Stimulated activated CD4-positive, alpha-beta T cell treated with anti-CD3 and anti-CD28 coated beads, Interleukin-2, amount 100 ng/mL, for 48 hours (primary cell): ENCODE measurements at regions not wholly inside any gene's neighbourhood (a gene's known extent, or its start where the extent isn't known, plus 50 kb on each side); places are given as distances from the start of the nearest gene placed in this dataset.
"Not testable (repeated sequence)": the region's sequence is repeated elsewhere in the genome, so short reads cannot be mapped to it uniquely, and the experiment has no call there.

Experiments used
- DNase-seq, 2 donors: peaks; one replicate each; pipeline ENCODE4 v3.0.0-alpha.2; 2020

- DNase-seq, result not testable (repeated sequence)
Measured at GRCh38 chr2:132220589-132220988, 58.8 kb upstream of the ANKRD30BL start.

- not testable (repeated sequence) for DNase-seq
Measured at GRCh38 chr2:132221886-132222285, 60.1 kb upstream of the ANKRD30BL start.

DNA sequence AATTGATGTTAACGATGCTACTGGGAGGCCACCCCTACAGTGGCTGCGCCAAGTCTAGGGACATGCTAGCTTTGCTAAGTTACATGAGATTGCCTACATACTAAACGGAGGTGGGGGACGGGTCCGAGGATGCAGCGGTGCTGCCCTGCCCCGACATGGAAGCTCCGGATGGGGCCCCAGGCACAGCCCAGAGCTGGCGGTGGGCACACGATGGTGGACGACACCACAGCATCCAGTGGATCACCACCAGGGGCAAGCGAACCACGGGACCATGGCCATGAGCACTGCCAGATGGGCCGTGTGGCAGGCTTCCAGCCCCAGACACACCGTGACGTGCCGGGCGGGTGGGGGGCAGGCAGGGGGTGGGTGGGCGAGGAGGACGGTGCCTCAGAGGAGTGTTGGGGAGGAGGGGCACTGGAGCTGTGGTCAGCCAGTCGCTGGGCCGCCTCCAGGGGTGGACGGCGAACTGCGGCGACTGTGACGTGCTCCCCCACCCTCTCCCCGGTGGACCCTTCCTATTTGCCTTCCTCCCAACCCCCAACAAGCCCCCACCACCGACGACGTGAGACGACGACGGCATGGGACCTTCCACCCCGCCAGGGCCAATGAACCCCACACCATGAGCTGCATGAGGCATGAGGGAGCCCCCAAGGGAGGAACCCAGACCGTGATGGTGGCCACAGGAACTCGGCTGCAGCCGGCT lies 90.6 kb upstream of the ANKRD30BL start:
- no peak for DNase-seq

DNA sequence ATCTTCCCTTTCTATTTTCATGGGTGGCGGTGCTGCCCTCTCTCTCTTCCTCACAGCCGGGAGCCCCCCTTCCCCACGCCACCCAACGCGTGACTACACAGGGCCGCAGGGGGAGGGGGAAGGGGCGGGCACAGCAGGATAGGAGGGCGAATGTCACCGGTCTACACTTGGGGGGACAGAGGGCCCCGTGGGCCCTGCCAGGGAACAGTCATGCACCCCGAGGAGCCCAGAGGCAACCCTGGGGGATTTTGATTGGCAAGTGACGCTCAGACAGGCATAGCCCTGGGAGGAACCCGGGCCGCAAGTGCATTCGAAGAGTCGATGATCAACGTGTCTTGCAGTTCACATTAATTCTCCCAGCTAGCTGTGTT lies 91.1 kb upstream of the ANKRD30BL start:
- no peak for DNase-seq

GRCh38 chr2:132253496-132254305 lies 91.9 kb upstream of the ANKRD30BL start:
- DNase-seq, result no peak

DNA sequence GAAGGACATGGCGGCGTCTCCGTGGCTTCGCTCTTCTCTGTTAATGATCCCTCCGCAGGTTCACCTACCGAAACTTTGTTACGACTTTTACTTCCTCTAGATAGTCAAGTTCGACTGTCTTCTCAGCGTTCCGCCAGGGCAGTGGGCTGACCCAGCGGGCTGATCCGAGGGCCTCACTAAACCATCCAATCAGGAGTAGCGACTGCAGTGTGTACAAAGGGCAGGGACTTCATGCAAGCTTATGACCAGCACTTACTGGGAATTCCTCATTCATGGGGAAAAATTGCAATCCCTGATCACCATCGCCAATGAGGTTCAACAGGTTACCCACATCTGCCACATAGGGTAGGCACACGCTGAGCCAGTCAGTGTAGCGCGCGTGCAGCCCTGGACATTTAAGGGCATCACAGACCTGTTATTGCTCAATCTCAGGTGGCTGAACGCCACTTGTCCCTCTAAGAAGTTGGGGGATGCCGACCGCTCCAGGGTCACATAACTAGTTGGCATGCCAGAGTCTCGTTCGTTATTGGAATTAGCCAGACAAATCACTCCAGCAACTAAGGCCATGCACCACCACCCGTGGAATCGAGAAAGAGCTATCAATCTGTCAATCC lies 92.7 kb upstream of the ANKRD30BL start:
- DNase-seq, result not testable (repeated sequence)

GRCh38 chr2:132255714-132256113 lies 94.0 kb upstream of the ANKRD30BL start:
- DNase-seq, result no peak

DNA sequence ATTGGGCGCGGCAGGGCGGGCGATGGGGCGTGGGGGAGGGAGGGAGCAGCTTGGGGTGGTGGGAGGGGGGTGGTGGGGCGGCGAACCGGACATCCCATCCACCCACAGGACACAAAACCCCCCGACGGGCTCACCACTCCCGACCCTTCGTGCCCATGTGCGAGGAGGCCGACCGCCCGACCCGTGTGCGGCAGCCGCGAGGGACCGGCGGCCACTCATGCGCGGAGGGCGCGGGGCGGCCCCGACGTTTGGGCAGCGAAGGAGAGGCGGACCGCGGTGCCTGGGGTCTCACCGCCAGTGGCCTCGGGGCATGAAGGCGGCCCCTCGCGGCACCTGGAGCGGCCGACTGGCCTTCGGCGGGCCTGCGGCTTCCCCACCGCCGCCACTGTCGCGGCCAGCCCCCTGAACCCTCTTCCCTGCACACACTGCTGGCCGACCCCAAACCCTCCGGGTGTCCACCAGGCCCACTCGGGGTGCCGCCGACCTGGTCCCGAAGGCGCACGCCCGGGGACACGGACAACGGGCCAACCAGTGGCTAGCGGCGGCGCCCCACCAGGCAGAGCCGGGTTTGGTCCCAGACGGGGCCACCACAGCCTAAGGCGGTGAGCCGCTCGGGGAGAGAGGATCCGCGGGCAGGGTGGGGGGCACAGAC lies 94.6 kb upstream of the ANKRD30BL start:
- DNase-seq, result no peak

- DNase-seq, result not testable (repeated sequence)
Measured at GRCh38 chr2:132256903-132257300, 95.2 kb upstream of the ANKRD30BL start.

- DNase-seq, result not testable (repeated sequence)
Measured at GRCh38 chr2:132257301-132258171, 95.8 kb upstream of the ANKRD30BL start.

- DNase-seq, result not testable (repeated sequence)
Measured at GRCh38 chr2:132259276-132259675, 97.5 kb upstream of the ANKRD30BL start.

GRCh38 chr2:132265595-132265994 lies 103.8 kb upstream of the ANKRD30BL start:
- DNase-seq, result not testable (repeated sequence)

- no peak for DNase-seq
Measured at GRCh38 chr2:132267105-132267497, 105.3 kb upstream of the ANKRD30BL start.

DNA sequence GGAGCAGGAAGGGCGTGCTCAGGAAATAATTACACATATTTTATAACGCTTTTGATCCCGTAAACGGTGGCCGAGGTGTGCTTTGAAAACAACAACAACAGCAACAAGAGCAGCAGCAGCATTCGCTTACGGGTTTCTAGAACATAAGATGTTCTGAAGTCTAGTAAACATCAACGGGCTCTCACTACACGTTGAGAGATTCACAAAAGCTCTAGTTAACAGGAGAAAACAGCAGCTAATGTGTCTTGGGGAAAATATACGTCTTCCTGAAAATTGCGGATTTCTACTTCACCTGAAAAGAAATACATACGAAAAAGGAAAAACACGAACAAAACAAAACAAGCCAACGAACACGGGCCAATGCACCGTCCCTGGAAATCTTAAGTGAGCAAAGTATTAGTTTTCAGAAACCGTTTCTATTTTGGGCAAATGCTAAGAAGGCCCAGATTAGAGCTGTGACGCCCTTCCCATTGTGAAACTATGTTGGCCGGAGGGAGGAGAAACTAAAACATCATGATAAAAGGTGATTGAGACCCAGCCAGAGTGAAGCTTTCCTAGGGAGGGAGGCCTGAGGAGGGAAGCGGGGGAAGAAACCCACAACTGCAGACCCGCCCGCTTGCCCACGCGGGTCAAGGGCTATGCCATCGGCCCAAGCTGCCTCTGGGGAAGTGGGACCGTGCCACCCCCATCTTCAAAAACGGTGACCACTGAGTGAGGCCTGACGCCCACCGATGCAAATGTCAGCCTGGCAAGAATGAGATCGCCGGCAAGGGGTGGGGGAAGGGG lies 105.9 kb upstream of the ANKRD30BL start:
- not testable (repeated sequence) for DNase-seq

- DNase-seq, result peak; percentile 18 to 19
Measured at GRCh38 chr2:132268284-132268976, 106.7 kb upstream of the ANKRD30BL start.

DNA sequence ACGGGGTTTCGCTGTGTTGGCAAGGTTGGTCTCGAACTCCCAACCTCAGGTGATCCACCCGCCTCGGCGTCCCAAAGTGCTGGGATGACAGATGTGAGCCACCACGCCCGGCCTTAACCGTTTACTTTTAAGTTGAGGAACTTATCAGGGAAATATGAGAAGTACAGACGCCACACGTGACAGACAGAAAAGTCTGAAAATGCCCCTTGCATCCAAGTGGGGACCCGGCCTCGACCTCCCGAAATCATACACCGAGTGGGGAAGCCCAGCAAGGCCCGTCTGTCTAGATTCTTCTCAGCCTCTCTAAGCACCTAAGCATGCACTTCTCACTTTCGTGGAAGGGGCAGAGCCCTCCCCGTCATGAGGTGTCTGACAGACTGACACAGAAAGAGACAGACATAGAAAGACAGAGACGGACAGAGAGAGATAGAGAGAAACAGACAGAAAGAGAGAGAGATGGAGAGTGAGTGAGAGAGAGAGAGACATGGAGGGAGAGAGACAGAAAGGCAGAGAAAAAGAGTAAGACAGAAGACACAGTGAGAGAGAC lies 107.3 kb upstream of the ANKRD30BL start:
- DNase-seq, result no peak

- no peak for DNase-seq
Measured at GRCh38 chr2:132270255-132270654, 108.5 kb upstream of the ANKRD30BL start.

DNA sequence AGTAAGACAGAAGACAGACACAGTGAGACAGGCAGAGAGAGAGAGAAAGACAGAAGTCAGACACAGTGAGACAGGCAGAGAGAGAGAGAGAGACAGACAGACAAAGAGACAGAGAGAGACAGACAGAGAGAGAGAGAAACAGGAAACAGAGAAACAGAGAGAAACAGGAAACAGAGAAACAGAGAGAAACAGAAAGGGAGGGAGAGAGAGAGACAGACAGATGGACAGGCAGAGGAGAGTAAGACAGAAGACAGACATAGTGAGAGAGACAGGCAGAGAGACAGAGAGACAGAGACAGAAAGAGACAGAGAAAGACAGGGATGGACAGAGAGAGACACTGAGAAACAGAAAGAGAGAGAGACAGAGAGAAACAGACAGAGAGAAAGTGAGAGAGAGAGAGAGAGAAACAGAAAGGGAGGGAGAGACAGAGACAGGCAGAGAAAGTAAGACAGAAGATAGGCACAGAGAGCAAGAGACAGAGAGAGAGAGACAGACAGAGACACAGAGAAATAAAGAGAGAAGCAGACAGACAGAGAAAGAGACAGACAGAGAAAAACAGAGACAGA lies 109.3 kb upstream of the ANKRD30BL start:
- DNase-seq, result no peak

GRCh38 chr2:132271794-132272193 lies 110.0 kb upstream of the ANKRD30BL start:
- not testable (repeated sequence) for DNase-seq

DNA sequence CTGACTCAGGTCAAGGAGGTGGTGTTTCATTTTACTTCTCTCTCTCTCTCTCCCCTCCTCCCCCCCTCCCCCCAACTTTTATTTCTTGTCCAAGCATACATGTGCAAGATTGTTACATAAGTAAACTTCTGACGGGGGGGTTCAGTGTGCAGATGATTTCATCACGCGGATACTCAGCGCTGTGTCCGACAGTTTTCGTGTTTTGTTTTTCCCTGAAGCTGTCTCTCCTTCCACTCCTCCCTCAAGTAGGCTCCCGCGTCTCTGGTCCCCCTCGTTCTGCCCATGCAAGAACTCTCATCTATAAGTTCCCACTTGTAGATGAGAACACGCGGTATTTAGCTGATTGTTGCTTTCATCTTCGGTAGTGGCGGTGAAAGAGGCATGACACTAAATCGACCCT lies 111.0 kb upstream of the ANKRD30BL start:
- no peak for DNase-seq
